HCT116 (cell line): ENCODE measurements at regions not wholly inside any gene's neighbourhood (a gene's known extent, or its start where the extent isn't known, plus 50 kb on each side); places are given as distances from the start of the nearest gene placed in this dataset.

Source experiments
- CEBPB ChIP-seq: IDR thresholded peaks from 2 replicates; pipeline ENCODE4 v1.6.1; 2012; ENCODE audit warnings: low read depth
- EZH2phosphoT487 ChIP-seq: fragments of 200-600 bp; IDR thresholded peaks from 2 replicates; pipeline ENCODE4 v1.6.1; 2018; ENCODE audit warnings: antibody characterized with exemption, borderline replicate concordance
- POLR2A ChIP-seq: IDR thresholded peaks from 2 replicates; pipeline ENCODE4 v1.7.0; 2011; ENCODE audit warnings: borderline replicate concordance; ENCODE audit not compliant: insufficient read depth, insufficient read length; ENCODE audit errors: extremely low read depth
- POLR2AphosphoS5 ChIP-seq: IDR thresholded peaks from 2 replicates; pipeline ENCODE4 v1.6.1; 2011; ENCODE audit warnings: mild to moderate bottlenecking, low read depth, low read length, moderate library complexity
- TF ChIP-seq, protein P1 (sequence below), 3 experiments: fragments of 200-600 bp in 1 of 3; sonication (generic) in 1 of 3; IDR thresholded peaks in 2 of 3; conservative IDR thresholded peaks in 1 of 3; 2 replicates each; pipeline ENCODE4 v1.5.1; 2012 to 2017; ENCODE audit warnings: low read depth in 2 of 3, low read length in 2 of 3, antibody characterized with exemption in 1 of 3, borderline replicate concordance in 1 of 3, control low read depth in 1 of 3, mild to moderate bottlenecking in 1 of 3, mixed read lengths in 1 of 3, mixed run types in 1 of 3, moderate library complexity in 1 of 3; ENCODE audit not compliant: insufficient read depth in 1 of 3
- TF ChIP-seq, protein P2 (sequence below): IDR thresholded peaks from 2 replicates; pipeline ENCODE4 v1.6.1; 2012; ENCODE audit warnings: low read depth

DNA sequence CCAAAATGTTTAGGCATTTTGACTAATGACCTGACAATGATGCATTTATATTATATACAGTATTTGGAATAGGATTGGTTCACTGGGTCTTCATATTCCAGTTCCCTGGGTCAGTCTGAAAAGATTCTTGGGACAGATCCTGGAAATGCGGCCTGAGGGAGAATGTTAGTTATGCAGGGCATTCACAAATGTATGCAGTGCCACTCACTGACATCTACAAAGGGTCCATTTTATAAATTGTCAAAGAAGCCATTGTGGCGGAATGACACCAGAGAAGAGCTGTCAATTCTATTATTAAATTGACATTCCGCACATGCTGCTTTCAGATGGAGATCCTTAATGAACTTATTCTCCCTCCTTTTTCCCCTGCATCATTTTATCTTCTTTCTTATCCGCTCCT lies 176.6 kb downstream of the VGLL3 start:
- TF ChIP-seq, protein P1, sequence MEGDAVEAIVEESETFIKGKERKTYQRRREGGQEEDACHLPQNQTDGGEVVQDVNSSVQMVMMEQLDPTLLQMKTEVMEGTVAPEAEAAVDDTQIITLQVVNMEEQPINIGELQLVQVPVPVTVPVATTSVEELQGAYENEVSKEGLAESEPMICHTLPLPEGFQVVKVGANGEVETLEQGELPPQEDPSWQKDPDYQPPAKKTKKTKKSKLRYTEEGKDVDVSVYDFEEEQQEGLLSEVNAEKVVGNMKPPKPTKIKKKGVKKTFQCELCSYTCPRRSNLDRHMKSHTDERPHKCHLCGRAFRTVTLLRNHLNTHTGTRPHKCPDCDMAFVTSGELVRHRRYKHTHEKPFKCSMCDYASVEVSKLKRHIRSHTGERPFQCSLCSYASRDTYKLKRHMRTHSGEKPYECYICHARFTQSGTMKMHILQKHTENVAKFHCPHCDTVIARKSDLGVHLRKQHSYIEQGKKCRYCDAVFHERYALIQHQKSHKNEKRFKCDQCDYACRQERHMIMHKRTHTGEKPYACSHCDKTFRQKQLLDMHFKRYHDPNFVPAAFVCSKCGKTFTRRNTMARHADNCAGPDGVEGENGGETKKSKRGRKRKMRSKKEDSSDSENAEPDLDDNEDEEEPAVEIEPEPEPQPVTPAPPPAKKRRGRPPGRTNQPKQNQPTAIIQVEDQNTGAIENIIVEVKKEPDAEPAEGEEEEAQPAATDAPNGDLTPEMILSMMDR (IDR thresholded peaks at IDR 0.05 in 2 of 3, conservative IDR thresholded peaks at IDR 0.05 in 1 of 3; ENCODE audit: borderline replicate concordance in 1 of 3, insufficient read depth in 1 of 3, low read depth in 2 of 3, low read length in 2 of 3) = no peak
- no peak for TF ChIP-seq POLR2A
- TF ChIP-seq, protein P2, sequence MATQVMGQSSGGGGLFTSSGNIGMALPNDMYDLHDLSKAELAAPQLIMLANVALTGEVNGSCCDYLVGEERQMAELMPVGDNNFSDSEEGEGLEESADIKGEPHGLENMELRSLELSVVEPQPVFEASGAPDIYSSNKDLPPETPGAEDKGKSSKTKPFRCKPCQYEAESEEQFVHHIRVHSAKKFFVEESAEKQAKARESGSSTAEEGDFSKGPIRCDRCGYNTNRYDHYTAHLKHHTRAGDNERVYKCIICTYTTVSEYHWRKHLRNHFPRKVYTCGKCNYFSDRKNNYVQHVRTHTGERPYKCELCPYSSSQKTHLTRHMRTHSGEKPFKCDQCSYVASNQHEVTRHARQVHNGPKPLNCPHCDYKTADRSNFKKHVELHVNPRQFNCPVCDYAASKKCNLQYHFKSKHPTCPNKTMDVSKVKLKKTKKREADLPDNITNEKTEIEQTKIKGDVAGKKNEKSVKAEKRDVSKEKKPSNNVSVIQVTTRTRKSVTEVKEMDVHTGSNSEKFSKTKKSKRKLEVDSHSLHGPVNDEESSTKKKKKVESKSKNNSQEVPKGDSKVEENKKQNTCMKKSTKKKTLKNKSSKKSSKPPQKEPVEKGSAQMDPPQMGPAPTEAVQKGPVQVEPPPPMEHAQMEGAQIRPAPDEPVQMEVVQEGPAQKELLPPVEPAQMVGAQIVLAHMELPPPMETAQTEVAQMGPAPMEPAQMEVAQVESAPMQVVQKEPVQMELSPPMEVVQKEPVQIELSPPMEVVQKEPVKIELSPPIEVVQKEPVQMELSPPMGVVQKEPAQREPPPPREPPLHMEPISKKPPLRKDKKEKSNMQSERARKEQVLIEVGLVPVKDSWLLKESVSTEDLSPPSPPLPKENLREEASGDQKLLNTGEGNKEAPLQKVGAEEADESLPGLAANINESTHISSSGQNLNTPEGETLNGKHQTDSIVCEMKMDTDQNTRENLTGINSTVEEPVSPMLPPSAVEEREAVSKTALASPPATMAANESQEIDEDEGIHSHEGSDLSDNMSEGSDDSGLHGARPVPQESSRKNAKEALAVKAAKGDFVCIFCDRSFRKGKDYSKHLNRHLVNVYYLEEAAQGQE = no peak
- no peak for TF ChIP-seq CEBPB
- TF ChIP-seq POLR2AphosphoS5 = no peak
- no peak for TF ChIP-seq EZH2phosphoT487
